ENCODE measurements at regions not wholly inside any gene's neighbourhood (a gene's known extent, or its start where the extent isn't known, plus 50 kb on each side); places are given as distances from the start of the nearest gene placed in this dataset.

DNA sequence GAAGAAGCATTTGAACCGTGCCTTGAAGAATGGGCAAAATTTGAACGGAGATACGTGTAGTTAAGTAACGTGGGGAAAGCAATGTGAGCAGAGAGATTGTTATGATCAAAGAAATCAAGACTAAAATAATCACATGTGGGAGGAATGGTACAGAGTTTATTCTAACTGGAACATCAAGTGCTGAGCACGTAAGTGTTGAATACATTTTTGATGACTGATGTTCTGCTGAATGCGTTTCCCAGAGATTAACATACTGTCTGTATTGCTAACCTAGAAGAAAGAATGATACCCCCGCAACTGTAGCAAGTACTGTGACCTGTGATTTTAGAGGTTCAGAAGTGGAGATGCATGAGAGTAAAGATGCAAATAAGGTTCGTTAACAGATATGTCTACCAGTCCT lies 146.9 kb upstream of the EPHA7 start:
- dilution Hi-C loops (cut with MboI; ENCODE audit: extremely low pct_ligation_motif_present, low sequenced_read_pairs): no loop called here
- no peak for TF ChIP-seq EZH2 (IDR thresholded peaks at IDR 0.05; ENCODE audit: low read length)
- TF ChIP-seq, protein P1, sequence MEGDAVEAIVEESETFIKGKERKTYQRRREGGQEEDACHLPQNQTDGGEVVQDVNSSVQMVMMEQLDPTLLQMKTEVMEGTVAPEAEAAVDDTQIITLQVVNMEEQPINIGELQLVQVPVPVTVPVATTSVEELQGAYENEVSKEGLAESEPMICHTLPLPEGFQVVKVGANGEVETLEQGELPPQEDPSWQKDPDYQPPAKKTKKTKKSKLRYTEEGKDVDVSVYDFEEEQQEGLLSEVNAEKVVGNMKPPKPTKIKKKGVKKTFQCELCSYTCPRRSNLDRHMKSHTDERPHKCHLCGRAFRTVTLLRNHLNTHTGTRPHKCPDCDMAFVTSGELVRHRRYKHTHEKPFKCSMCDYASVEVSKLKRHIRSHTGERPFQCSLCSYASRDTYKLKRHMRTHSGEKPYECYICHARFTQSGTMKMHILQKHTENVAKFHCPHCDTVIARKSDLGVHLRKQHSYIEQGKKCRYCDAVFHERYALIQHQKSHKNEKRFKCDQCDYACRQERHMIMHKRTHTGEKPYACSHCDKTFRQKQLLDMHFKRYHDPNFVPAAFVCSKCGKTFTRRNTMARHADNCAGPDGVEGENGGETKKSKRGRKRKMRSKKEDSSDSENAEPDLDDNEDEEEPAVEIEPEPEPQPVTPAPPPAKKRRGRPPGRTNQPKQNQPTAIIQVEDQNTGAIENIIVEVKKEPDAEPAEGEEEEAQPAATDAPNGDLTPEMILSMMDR (optimal IDR thresholded peaks at IDR 0.05 in 1 of 3, IDR thresholded peaks at IDR 0.05 in 1 of 3, conservative IDR thresholded peaks at IDR 0.05 in 1 of 3; ENCODE audit: extremely low read depth in 1 of 3, insufficient read depth in 2 of 3, low read length in 3 of 3): no peak
- Histone ChIP-seq H3K4me2 (ENCODE audit: control insufficient read depth, extremely low read depth, insufficient read depth, low read depth, low read length) (no peak overlapping the region), H2AFZ (ENCODE audit: control insufficient read depth, low read length) (no peak overlapping the region), H3K9me3 (ENCODE audit: control insufficient read depth, low read depth, low read length) (no peaks in the 10 kb centered on the region), H3K9ac (ENCODE audit: control insufficient read depth, extremely low read depth, insufficient read depth, low read length) (no peak overlapping the region), H3K9me1 (ENCODE audit: control insufficient read depth, extremely low read depth, insufficient read depth, low read length) (no peaks in the 10 kb centered on the region), H4K20me1 (ENCODE audit: control insufficient read depth, extremely low read depth, insufficient read depth, low read length) (no peaks in the 10 kb centered on the region), H3K36me3 (ENCODE audit: control insufficient read depth in 2 of 2, extremely low read depth in 1 of 2, insufficient read depth in 2 of 2, low read length in 2 of 2) (no peaks in the 10 kb centered on the region), H3K4me1 (ENCODE audit: control insufficient read depth, extremely low read depth, insufficient read depth, low read length) (no peaks in the 10 kb centered on the region), H3K79me2 (ENCODE audit: control insufficient read depth, insufficient read depth, low read length) (no peaks in the 10 kb centered on the region), H3K27me3 (ENCODE audit: control insufficient read depth, extremely low read depth, insufficient read depth, low read length) (no peaks in the 10 kb centered on the region), H3K27ac (ENCODE audit: control insufficient read depth, insufficient read depth, low read length) (no peak overlapping the region), H3K4me3 (ENCODE audit: control insufficient read depth in 2 of 3, extremely low read depth in 1 of 3, insufficient read depth in 2 of 3, low read depth in 1 of 3, low read length in 3 of 3) (no peak overlapping the region)
- FAIRE-seq: no peak
- no peak for DNase-seq (ENCODE audit: low read depth, low spot score)

DNA sequence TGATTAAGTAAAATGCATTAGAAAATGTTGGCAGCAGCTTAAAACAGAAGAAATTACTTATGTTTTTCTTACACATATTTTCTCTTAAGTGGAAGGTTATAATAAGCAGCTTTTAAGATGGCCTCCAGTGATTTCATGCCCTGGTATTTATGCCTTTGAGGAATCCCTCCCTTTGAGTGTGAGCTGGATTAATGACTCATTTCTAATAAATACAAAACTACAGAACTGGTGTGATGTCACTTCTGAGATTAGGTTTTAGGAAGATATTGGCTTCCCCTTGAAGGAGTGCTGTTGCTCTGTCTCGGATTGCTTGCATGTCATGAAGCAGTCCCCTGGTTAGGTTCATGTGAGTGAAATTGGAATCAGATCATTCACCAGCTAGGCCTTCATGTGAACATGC lies 143.2 kb upstream of the EPHA7 start:
- no peaks in the 10 kb centered on the region for H3K36me3 ChIP-seq (ENCODE audit: control insufficient read depth in 2 of 2, extremely low read depth in 1 of 2, insufficient read depth in 2 of 2, low read length in 2 of 2)
- no peak overlapping the region for H3K4me2 ChIP-seq (ENCODE audit: control insufficient read depth, extremely low read depth, insufficient read depth, low read depth, low read length)
- H3K4me1 ChIP-seq (ENCODE audit: control insufficient read depth, extremely low read depth, insufficient read depth, low read length): no peaks in the 10 kb centered on the region
- H3K27me3 ChIP-seq (ENCODE audit: control insufficient read depth, extremely low read depth, insufficient read depth, low read length): no peaks in the 10 kb centered on the region
- TF ChIP-seq, protein P1 (optimal IDR thresholded peaks at IDR 0.05 in 1 of 3, IDR thresholded peaks at IDR 0.05 in 1 of 3, conservative IDR thresholded peaks at IDR 0.05 in 1 of 3; ENCODE audit: extremely low read depth in 1 of 3, insufficient read depth in 2 of 3, low read length in 3 of 3): no peak
- TF ChIP-seq EZH2 (IDR thresholded peaks at IDR 0.05; ENCODE audit: low read length): no peak
- H3K9ac ChIP-seq (ENCODE audit: control insufficient read depth, extremely low read depth, insufficient read depth, low read length): no peak overlapping the region
- no peak overlapping the region for H3K4me3 ChIP-seq (ENCODE audit: control insufficient read depth in 2 of 3, extremely low read depth in 1 of 3, insufficient read depth in 2 of 3, low read depth in 1 of 3, low read length in 3 of 3)
- no peaks in the 10 kb centered on the region for H3K79me2 ChIP-seq (ENCODE audit: control insufficient read depth, insufficient read depth, low read length)
- H3K9me1 ChIP-seq (ENCODE audit: control insufficient read depth, extremely low read depth, insufficient read depth, low read length): no peaks in the 10 kb centered on the region
- no peak for DNase-seq (ENCODE audit: low read depth, low spot score)
- dilution Hi-C loops (cut with MboI; ENCODE audit: extremely low pct_ligation_motif_present, low sequenced_read_pairs): no loop called here
- no peaks in the 10 kb centered on the region for H3K9me3 ChIP-seq (ENCODE audit: control insufficient read depth, low read depth, low read length)
- H4K20me1 ChIP-seq (ENCODE audit: control insufficient read depth, extremely low read depth, insufficient read depth, low read length): no peaks in the 10 kb centered on the region
- H3K27ac ChIP-seq (ENCODE audit: control insufficient read depth, insufficient read depth, low read length): no peak overlapping the region
- no peak for FAIRE-seq
- H2AFZ ChIP-seq (ENCODE audit: control insufficient read depth, low read length): no peak overlapping the region
